ENCODE measurements at regions not wholly inside any gene's neighbourhood (a gene's known extent, or its start where the extent isn't known, plus 50 kb on each side); places are given as distances from the start of the nearest gene placed in this dataset.

GRCh38 chr5:133682451-133682850 is 70.1 kb upstream of the FSTL4 start:
- DNase-seq: no peak

- no peak for DNase-seq
Observed at GRCh38 chr5:133681896-133682295, 69.6 kb upstream of the FSTL4 start.

- no peak for DNase-seq
Observed at GRCh38 chr5:133680830-133681565, 68.7 kb upstream of the FSTL4 start.

GRCh38 chr5:133679534-133679933 is 67.2 kb upstream of the FSTL4 start:
- no peak for DNase-seq

- DNase-seq: no peak
Observed at GRCh38 chr5:133675376-133676154, 63.2 kb upstream of the FSTL4 start.

GRCh38 chr5:133670336-133670735 is 58.0 kb upstream of the FSTL4 start:
- no peak for DNase-seq

GRCh38 chr5:133669472-133669871 is 57.1 kb upstream of the FSTL4 start:
- no peak for DNase-seq

- no peak for DNase-seq
Observed at GRCh38 chr5:133668458-133668857, 56.1 kb upstream of the FSTL4 start.

GRCh38 chr5:133667217-133667616 is 54.9 kb upstream of the FSTL4 start:
- no peak for DNase-seq

- DNase-seq: no peak
Observed at GRCh38 chr5:133665571-133665970, 53.2 kb upstream of the FSTL4 start.

- no peak for DNase-seq
Observed at GRCh38 chr5:133664422-133664821, 52.1 kb upstream of the FSTL4 start.

GRCh38 chr5:133663397-133664054 is 51.2 kb upstream of the FSTL4 start:
- DNase-seq: no peak

GRCh38 chr5:133662578-133662977 is 50.2 kb upstream of the FSTL4 start:
- DNase-seq: no peak
